IMR-90 (cell line): ENCODE measurements at regions not wholly inside any gene's neighbourhood (a gene's known extent, or its start where the extent isn't known, plus 50 kb on each side); places are given as distances from the start of the nearest gene placed in this dataset.

Source experiments
- ATAC-seq: fragments of 200-7000 bp; cut with Tn5 transposase; 2 replicates; pipeline ENCODE4 v1.9.1; 2020; ENCODE audit warnings: low read depth, mild to moderate bottlenecking, moderate library complexity
- BruUV-seq: library from RNA; stranded (reverse); fragments of 400-500 nt; replicated peaks from 2 replicates; lab custom pipeline; 2021; lab: Mats Ljungman, UMichigan
- CTCF ChIA-PET: fragments of 300-600 bp; formaldehyde crosslinking; extraction: SDS; loops from one replicate; lab custom pipeline; 2021; ENCODE audit warnings: antibody characterized with exemption; lab: Yijun Ruan, JAX
- POLR2A ChIA-PET: fragments of 300-600 bp; sonication (Branson Sonifier 250); formaldehyde crosslinking; loops from one replicate; lab custom pipeline; 2022; ENCODE audit warnings: antibody characterized with exemption; ENCODE audit not compliant: unreplicated experiment; lab: Charles Lee
- DNase-seq: peaks from one replicate; pipeline ENCODE4 v3.0.0; 2013
- H2AFZ ChIP-seq: replicated peaks from 2 replicates; pipeline ENCODE3; 2013; ENCODE audit warnings: low read length, mild to moderate bottlenecking; ENCODE audit not compliant: poor library complexity
- H2AK5ac ChIP-seq: 2 replicates; pipeline ENCODE4 v1.6.1; 2013; ENCODE audit warnings: low read depth, low read length, inconsistent platforms
- H2AK9ac ChIP-seq: replicated peaks from 2 replicates; pipeline ENCODE3; 2013; ENCODE audit warnings: mild to moderate bottlenecking, low read depth, low read length, moderate library complexity; ENCODE audit not compliant: poor library complexity
- H2BK120ac ChIP-seq: 2 replicates; pipeline ENCODE4 v1.6.1; 2013; ENCODE audit warnings: low read depth, low read length, inconsistent platforms
- H2BK15ac ChIP-seq: 3 replicates; pipeline ENCODE4 v1.6.1; 2013; ENCODE audit warnings: low read depth, low read length, inconsistent platforms
- H2BK20ac ChIP-seq: 2 replicates; pipeline ENCODE4 v1.6.1; 2013; ENCODE audit warnings: low read depth, mild to moderate bottlenecking, inconsistent platforms, low read length, moderate library complexity
- H2BK5ac ChIP-seq: 2 replicates; pipeline ENCODE4 v1.6.1; 2013; ENCODE audit warnings: mild to moderate bottlenecking, low read depth, low read length, inconsistent platforms; ENCODE audit not compliant: poor library complexity, severe bottlenecking
- H3K14ac ChIP-seq: replicated peaks from 2 replicates; pipeline ENCODE4 v1.6.1; 2013; ENCODE audit warnings: low read depth, low read length, inconsistent platforms
- H3K18ac ChIP-seq: 2 replicates; pipeline ENCODE4 v1.6.1; 2013; ENCODE audit warnings: low read depth, low read length, control low read depth
- H3K23ac ChIP-seq: 2 replicates; pipeline ENCODE4 v1.6.1; 2013; ENCODE audit warnings: low read depth, low read length, inconsistent platforms
- H3K27ac ChIP-seq: 2 replicates; pipeline ENCODE4 v1.5.1; 2013; ENCODE audit warnings: mild to moderate bottlenecking, control low read depth, low read length; ENCODE audit not compliant: insufficient read depth
- H3K27me3 ChIP-seq: 2 replicates; pipeline ENCODE4 v1.6.1; 2013; ENCODE audit warnings: low read length; ENCODE audit not compliant: control insufficient read depth, insufficient read depth
- H3K36me3 ChIP-seq: 2 replicates; pipeline ENCODE4 v1.6.1; 2013; ENCODE audit warnings: low read length, mixed read lengths; ENCODE audit not compliant: control insufficient read depth, insufficient read depth
- H3K4ac ChIP-seq: 2 replicates; pipeline ENCODE4 v1.6.1; 2013; ENCODE audit warnings: low read depth, low read length, inconsistent platforms
- H3K4me1 ChIP-seq: 2 replicates; pipeline ENCODE4 v1.6.1; 2013; ENCODE audit warnings: low read length, mixed read lengths; ENCODE audit not compliant: control insufficient read depth, insufficient read depth
- H3K4me2 ChIP-seq: 2 replicates; pipeline ENCODE4 v1.6.1; 2013; ENCODE audit warnings: low read depth, mild to moderate bottlenecking, control low read depth, low read length, moderate library complexity
- H3K4me3 ChIP-seq: 2 replicates; pipeline ENCODE4 v1.5.1; 2013; ENCODE audit warnings: low read depth, mild to moderate bottlenecking, control low read depth, low read length, moderate library complexity; ENCODE audit not compliant: insufficient read depth
- H3K56ac ChIP-seq: 2 replicates; pipeline ENCODE4 v1.6.1; 2013; ENCODE audit warnings: low read length, inconsistent platforms; ENCODE audit not compliant: insufficient read depth; ENCODE audit errors: extremely low read depth
- H3K79me1 ChIP-seq, 2 experiments: 2 replicates each; pipeline ENCODE4 v1.6.1; 2013; ENCODE audit warnings: low read length in 2 of 2, inconsistent platforms in 1 of 2, low read depth in 1 of 2
- H3K9ac ChIP-seq: 2 replicates; pipeline ENCODE4 v1.6.1; 2013; ENCODE audit warnings: low read depth, low read length, control low read depth
- H3K9me1 ChIP-seq: 2 replicates; pipeline ENCODE4 v1.6.1; 2013; ENCODE audit warnings: low read length, inconsistent platforms; ENCODE audit not compliant: insufficient read depth
- H3K9me3 ChIP-seq: 2 replicates; pipeline ENCODE4 v1.6.1; 2013; ENCODE audit warnings: low read length; ENCODE audit not compliant: control insufficient read depth, insufficient read depth
- H4K20me1 ChIP-seq: 2 replicates; pipeline ENCODE4 v1.6.1; 2013; ENCODE audit warnings: low read length, inconsistent platforms; ENCODE audit not compliant: insufficient read depth
- H4K5ac ChIP-seq: 2 replicates; pipeline ENCODE4 v1.6.1; 2013; ENCODE audit warnings: mild to moderate bottlenecking, low read depth, low read length, control low read depth
- H4K8ac ChIP-seq, 2 experiments: 2 replicates each; pipeline ENCODE4 v1.6.1; 2013; ENCODE audit warnings: low read depth in 2 of 2, low read length in 2 of 2, control low read depth in 1 of 2, inconsistent platforms in 1 of 2
- H4K91ac ChIP-seq: 2 replicates; pipeline ENCODE4 v1.6.1; 2013; ENCODE audit warnings: low read depth, low read length, inconsistent platforms; ENCODE audit not compliant: insufficient read depth
- BHLHE40 ChIP-seq: fragments of 150-350 bp; IDR thresholded peaks from 2 replicates; pipeline ENCODE4 v1.6.1; 2016; ENCODE audit warnings: mild to moderate bottlenecking, low read depth, low read length
- CEBPB ChIP-seq: IDR thresholded peaks from 2 replicates; pipeline ENCODE4 v1.6.1; 2012; ENCODE audit warnings: low read depth, low read length, improper control_type of control experiment
- MAFK ChIP-seq: IDR thresholded peaks from 2 replicates; pipeline ENCODE4 v1.6.1; 2012; ENCODE audit warnings: low read depth, low read length, improper control_type of control experiment
- MXI1 ChIP-seq: IDR thresholded peaks from 2 replicates; pipeline ENCODE4 v1.6.1; 2012; ENCODE audit warnings: low read depth, mild to moderate bottlenecking, low read length, moderate library complexity, borderline replicate concordance
- RAD21 ChIP-seq: IDR thresholded peaks from 2 replicates; pipeline ENCODE4 v1.6.1; 2012; ENCODE audit warnings: low read length, improper control_type of control experiment
- RFX5 ChIP-seq: IDR thresholded peaks from 2 replicates; pipeline ENCODE4 v1.8.0; 2012; ENCODE audit warnings: low read depth, mild to moderate bottlenecking, low read length, moderate library complexity
- SMC3 ChIP-seq: fragments of 150-350 bp; IDR thresholded peaks from 2 replicates; pipeline ENCODE4 v1.6.1; 2016; ENCODE audit warnings: low read depth, mild to moderate bottlenecking, antibody characterized with exemption, low read length, moderate library complexity
- WGBS, 2 experiments: methylation state at CpG; one replicate each; pipeline versions ENCODE4 v1.1.5 to v1.1.7; 2013; ENCODE audit warnings: missing lambda C conversion rate in 2 of 2; ENCODE audit not compliant: insufficient read length in 1 of 2; ENCODE audit errors: extremely low coverage in 2 of 2; 5-methylcytosine and 5-hydroxymethylcytosine counted together
- dilution Hi-C: fragments of 300-500 bp; cut with HindIII; formaldehyde crosslinking; loops from one replicate; pipeline ENCODE4 v1.14.3; 2018; ENCODE audit warnings: low sequenced_read_pairs; ENCODE audit not compliant: unreplicated experiment
- in situ Hi-C: fragments of 300-500 bp; cut with MboI; formaldehyde crosslinking; loops from 3 replicates; pipeline ENCODE4 v1.14.3; 2019; ENCODE audit warnings: low sequenced_read_pairs, inconsistent platforms, mixed read lengths
- intact Hi-C: fragments of 100-400 bp; cut with micrococcal nuclease; formaldehyde crosslinking; loops from 2 replicates; pipeline ENCODE4 v1.10.0; 2022
- TF ChIP-seq, protein P1 (sequence below): conservative IDR thresholded peaks from 2 replicates; pipeline ENCODE4 v1.5.1; 2012; ENCODE audit warnings: mild to moderate bottlenecking, low read depth, low read length, improper control_type of control experiment

DNA sequence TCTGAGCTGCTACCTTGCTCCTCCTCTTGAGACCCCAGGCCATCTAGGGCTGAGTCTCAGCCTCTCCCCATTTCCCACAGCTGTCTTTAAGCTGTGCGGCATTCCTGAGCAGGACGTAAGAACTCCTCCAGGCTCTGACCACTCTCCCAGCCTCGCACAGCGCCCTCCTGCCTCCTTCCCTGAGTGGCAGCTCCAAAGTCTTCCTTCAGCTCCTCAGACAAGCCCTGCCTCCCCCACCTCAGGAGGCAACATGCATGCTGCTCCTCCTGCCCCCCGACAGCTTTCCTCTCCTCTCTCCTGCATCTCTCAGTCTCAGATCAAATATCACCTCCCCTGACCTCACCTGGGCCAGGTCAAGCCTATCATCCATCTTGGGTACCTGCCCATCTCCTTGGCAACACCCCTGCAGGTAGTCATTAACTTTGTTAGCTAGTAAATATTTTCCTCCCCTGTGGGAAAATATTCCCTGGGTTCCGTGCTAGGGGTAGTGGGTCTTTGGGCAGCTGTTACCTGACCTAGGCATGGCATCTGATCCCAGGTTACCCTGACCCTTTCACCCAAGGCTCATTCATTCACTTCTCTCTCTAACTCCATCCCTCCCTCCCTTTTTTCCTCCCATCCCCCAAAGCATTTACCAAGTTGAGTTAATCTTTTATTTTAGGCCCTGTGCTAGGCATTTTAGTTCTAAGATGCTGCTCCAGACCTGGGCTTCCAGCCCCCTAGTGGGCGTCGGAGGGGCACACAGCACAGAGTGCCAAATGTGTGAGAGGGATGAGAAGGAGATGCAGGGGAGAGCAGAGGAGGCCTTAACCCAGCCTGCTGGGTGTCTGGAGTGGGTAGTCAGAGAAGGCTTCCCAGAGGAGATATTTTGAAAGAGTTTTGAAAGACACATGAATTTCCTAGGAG lies 419.9 kb downstream of the PTPRU start:
- TF ChIP-seq MAFK = no peak
- TF ChIP-seq BHLHE40 = no peak
- peak; percentile 45; the same call in 1 of the 2 replicates for TF ChIP-seq RAD21
- TF ChIP-seq, protein P1, sequence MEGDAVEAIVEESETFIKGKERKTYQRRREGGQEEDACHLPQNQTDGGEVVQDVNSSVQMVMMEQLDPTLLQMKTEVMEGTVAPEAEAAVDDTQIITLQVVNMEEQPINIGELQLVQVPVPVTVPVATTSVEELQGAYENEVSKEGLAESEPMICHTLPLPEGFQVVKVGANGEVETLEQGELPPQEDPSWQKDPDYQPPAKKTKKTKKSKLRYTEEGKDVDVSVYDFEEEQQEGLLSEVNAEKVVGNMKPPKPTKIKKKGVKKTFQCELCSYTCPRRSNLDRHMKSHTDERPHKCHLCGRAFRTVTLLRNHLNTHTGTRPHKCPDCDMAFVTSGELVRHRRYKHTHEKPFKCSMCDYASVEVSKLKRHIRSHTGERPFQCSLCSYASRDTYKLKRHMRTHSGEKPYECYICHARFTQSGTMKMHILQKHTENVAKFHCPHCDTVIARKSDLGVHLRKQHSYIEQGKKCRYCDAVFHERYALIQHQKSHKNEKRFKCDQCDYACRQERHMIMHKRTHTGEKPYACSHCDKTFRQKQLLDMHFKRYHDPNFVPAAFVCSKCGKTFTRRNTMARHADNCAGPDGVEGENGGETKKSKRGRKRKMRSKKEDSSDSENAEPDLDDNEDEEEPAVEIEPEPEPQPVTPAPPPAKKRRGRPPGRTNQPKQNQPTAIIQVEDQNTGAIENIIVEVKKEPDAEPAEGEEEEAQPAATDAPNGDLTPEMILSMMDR = peak; percentile 39
- no peak for TF ChIP-seq MXI1
- peak; percentile 34; the same call in 1 of the 2 replicates for TF ChIP-seq SMC3
- TF ChIP-seq CEBPB = no peak
- TF ChIP-seq RFX5 = no peak

More for the DNA sequence above, 419.9 kb downstream of the PTPRU start:
- no peaks in the 10 kb centered on the region for H3K4me1 ChIP-seq
- peak overlapping the region; percentile 7 for H2AK9ac ChIP-seq
- H2AFZ ChIP-seq = no peak overlapping the region
- H4K20me1 ChIP-seq = no peaks in the 10 kb centered on the region
- no peak overlapping the region for H3K4me2 ChIP-seq
- H2AK5ac ChIP-seq = no peak overlapping the region
- H3K4me3 ChIP-seq = no peak overlapping the region
- no peak overlapping the region for H4K91ac ChIP-seq
- POLR2A ChIA-PET = no interaction called here
- no peak overlapping the region for H2BK120ac ChIP-seq
- H3K9me3 ChIP-seq = no peaks in the 10 kb centered on the region
- no peak overlapping the region for H3K14ac ChIP-seq
- H2BK20ac ChIP-seq = no peak overlapping the region
- DNase-seq (peak; percentile 16), ATAC-seq (no peak)
- CTCF ChIA-PET = interaction anchor here (1.0 kb wide), 1 partner anchor 8 kb away, joined by 3 read pairs; no protein-coding TSS in a partner anchor
- H3K9ac ChIP-seq = no peak overlapping the region
- no peak overlapping the region for H2BK5ac ChIP-seq
- H2BK15ac ChIP-seq = no peak overlapping the region
- H3K56ac ChIP-seq = no peak overlapping the region
- no TSS peak for BruUV-seq
- 49% methylated on average over 3 of the region's 8 CpGs; no CpG with 5 or more reads in 1 of the 2 experiments for WGBS, 2 experiments
- no peak overlapping the region for H3K18ac ChIP-seq
- H3K36me3 ChIP-seq = no peaks in the 10 kb centered on the region
- no peak overlapping the region for H4K8ac ChIP-seq
- no peaks in the 10 kb centered on the region for H3K79me1 ChIP-seq
- H3K27me3 ChIP-seq = peaks cover 3% of the 10 kb centered on the region; the same call in 1 of the 2 replicates
- H3K9me1 ChIP-seq = no peaks in the 10 kb centered on the region
- no peak overlapping the region for H3K4ac ChIP-seq
- in situ Hi-C loops = no loop called here
- no peak overlapping the region for H3K27ac ChIP-seq
- no peak overlapping the region for H3K23ac ChIP-seq
- intact Hi-C loops = no loop called here
- dilution Hi-C loops = no loop called here
- H4K5ac ChIP-seq = no peak overlapping the region
